CD4-positive, CD25-positive, alpha-beta regulatory T cell (primary cell): ENCODE measurements at regions not wholly inside any gene's neighbourhood (a gene's known extent, or its start where the extent isn't known, plus 50 kb on each side); places are given as distances from the start of the nearest gene placed in this dataset.
A peak's percentile ranks its signal among the peaks of the same experiment; 100 is the strongest.

Experiments used
- ATAC-seq, 2 donors: fragments of 150-1000 bp; cut with Tn5 transposase; one replicate each; pipeline ENCODE4 v1.10.0; 2021; ENCODE audit warnings: low read depth in 2 of 2, moderate number of reproducible peaks in 2 of 2, moderate library complexity in 1 of 2
- DNase-seq, 3 donors: peaks; one replicate each; pipeline versions ENCODE4 v3.0.0 to v3.0.0-alpha.2; 2012 to 2022; ENCODE audit warnings: mixed read lengths in 1 of 3
- H3K27ac ChIP-seq: one replicate; pipeline ENCODE4 v1.7.0; 2013; ENCODE audit warnings: mild to moderate bottlenecking, low read length; ENCODE audit not compliant: insufficient read depth, poor library complexity, severe bottlenecking
- H3K27me3 ChIP-seq: one replicate; pipeline ENCODE4 v1.7.0; 2013; ENCODE audit warnings: low read length; ENCODE audit not compliant: control insufficient read depth, insufficient read depth
- H3K36me3 ChIP-seq: one replicate; pipeline ENCODE4 v1.7.0; 2013; ENCODE audit warnings: mild to moderate bottlenecking, low read length, moderate library complexity; ENCODE audit not compliant: control insufficient read depth, insufficient read depth
- H3K4me1 ChIP-seq: 2 replicates; pipeline ENCODE4 v1.7.0; 2013; ENCODE audit warnings: mild to moderate bottlenecking, low read length; ENCODE audit not compliant: insufficient read depth, control insufficient read depth, poor library complexity, severe bottlenecking
- H3K4me3 ChIP-seq: one replicate; pipeline ENCODE4 v1.7.0; 2013; ENCODE audit warnings: low read depth, mild to moderate bottlenecking, low read length, moderate library complexity
- H3K9me3 ChIP-seq, 2 experiments: 1 replicate in 1 of 2; 2 replicates in 1 of 2; pipeline ENCODE4 v1.7.0; 2013; ENCODE audit warnings: low read length in 2 of 2, mild to moderate bottlenecking in 1 of 2, moderate library complexity in 1 of 2; ENCODE audit not compliant: control insufficient read depth in 2 of 2
- H3K27ac Mint-ChIP-seq, 3 donors: one replicate each; pipeline ENCODE4 v1.8.0; 2020 to 2022; ENCODE audit warnings: mild to moderate bottlenecking in 3 of 3, mixed read lengths in 3 of 3, moderate library complexity in 2 of 3
- H3K27me3 Mint-ChIP-seq: one replicate; pipeline ENCODE4 v1.8.0; 2022; ENCODE audit warnings: mild to moderate bottlenecking, mixed read lengths
- H3K36me3 Mint-ChIP-seq: one replicate; pipeline ENCODE4 v1.8.0; 2020; ENCODE audit warnings: mixed read lengths
- H3K4me1 Mint-ChIP-seq, 4 donors: one replicate each; pipeline ENCODE4 v1.8.0; 2020 to 2022; ENCODE audit warnings: mixed read lengths in 4 of 4, mild to moderate bottlenecking in 1 of 4
- H3K4me3 Mint-ChIP-seq, 4 donors: one replicate each; pipeline ENCODE4 v1.8.0; 2020 to 2022; ENCODE audit warnings: mild to moderate bottlenecking in 4 of 4, mixed read lengths in 4 of 4, moderate library complexity in 3 of 4
- H3K9me3 Mint-ChIP-seq, 7 donors: one replicate each; pipeline ENCODE4 v1.8.0; 2020 to 2022; ENCODE audit warnings: mixed read lengths in 7 of 7, mild to moderate bottlenecking in 3 of 7, moderate library complexity in 2 of 7

GRCh38 chr15:101541501-101542292, 52.2 kb upstream of the PCSK6 start:
- Histone ChIP-seq H3K4me1 (no peaks in the 10 kb centered on the region), H3K36me3 (no peaks in the 10 kb centered on the region), H3K27me3 (no peaks in the 10 kb centered on the region), H3K4me3 (no peak overlapping the region), H3K9me3 (no peaks in the 10 kb centered on the region), H3K27ac (no peak overlapping the region)
- no peak for DNase-seq
- no peak for ATAC-seq
- no peaks in the 10 kb centered on the region for H3K36me3 Mint-ChIP-seq
- H3K9me3 Mint-ChIP-seq: peaks cover 0 to 1% (median 0%) of the 10 kb centered on the region in 7 donors
- no peaks in the 10 kb centered on the region for H3K4me1 Mint-ChIP-seq
- H3K27ac Mint-ChIP-seq: peak overlapping the region in 1 of 3 donors; percentile 88
- H3K4me3 Mint-ChIP-seq: no peak overlapping the region
- peaks cover 4% of the 10 kb centered on the region for H3K27me3 Mint-ChIP-seq

GRCh38 chr15:101540480-101541239, 51.2 kb upstream of the PCSK6 start:
- no peaks in the 10 kb centered on the region for H3K4me1 Mint-ChIP-seq
- Histone ChIP-seq H3K9me3 (no peaks in the 10 kb centered on the region), H3K4me1 (no peaks in the 10 kb centered on the region), H3K27ac (no peak overlapping the region), H3K27me3 (no peaks in the 10 kb centered on the region), H3K36me3 (no peaks in the 10 kb centered on the region), H3K4me3 (no peak overlapping the region)
- peaks cover 4% of the 10 kb centered on the region for H3K27me3 Mint-ChIP-seq
- H3K4me3 Mint-ChIP-seq: no peak overlapping the region
- H3K27ac Mint-ChIP-seq: peak overlapping the region in 1 of 3 donors; percentile 20
- no peak for DNase-seq
- peaks cover 0 to 1% (median 0%) of the 10 kb centered on the region in 7 donors for H3K9me3 Mint-ChIP-seq
- ATAC-seq: no peak
- no peaks in the 10 kb centered on the region for H3K36me3 Mint-ChIP-seq

GRCh38 chr15:101539930-101540329, 50.4 kb upstream of the PCSK6 start:
- Mint-ChIP-seq H3K36me3 (no peaks in the 10 kb centered on the region), H3K27ac (no peak overlapping the region), H3K4me3 (no peak overlapping the region), H3K27me3 (peaks cover 4% of the 10 kb centered on the region), H3K9me3 (peaks cover 0 to 1% (median 0%) of the 10 kb centered on the region in 7 donors), H3K4me1 (no peaks in the 10 kb centered on the region)
- H3K9me3 ChIP-seq: no peaks in the 10 kb centered on the region
- no peaks in the 10 kb centered on the region for H3K36me3 ChIP-seq
- no peaks in the 10 kb centered on the region for H3K4me1 ChIP-seq
- ATAC-seq: no peak
- no peak overlapping the region for H3K27ac ChIP-seq
- no peaks in the 10 kb centered on the region for H3K27me3 ChIP-seq
- DNase-seq: no peak
- no peak overlapping the region for H3K4me3 ChIP-seq

DNA sequence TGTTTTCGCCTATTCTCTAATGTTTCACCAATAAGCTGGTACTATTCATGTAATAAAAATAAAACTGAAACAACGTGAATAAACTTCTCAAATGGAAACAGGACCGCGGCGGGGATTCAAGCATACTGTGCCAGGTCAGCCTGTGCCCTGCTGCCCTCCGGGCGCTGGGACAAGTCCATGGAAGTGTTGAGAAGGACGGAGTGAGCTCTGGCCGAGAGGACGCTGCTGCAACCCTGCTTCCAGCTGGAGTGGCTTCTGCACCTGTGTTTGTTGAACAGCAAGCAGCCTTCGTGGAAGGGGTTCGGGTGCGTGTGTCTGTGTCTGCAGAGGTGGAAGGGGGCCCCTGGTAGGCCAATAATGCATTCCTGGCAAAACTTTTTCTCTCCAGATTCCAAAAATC, 50.0 kb upstream of the PCSK6 start:
- DNase-seq (no peak), ATAC-seq (no peak)
- no peaks in the 10 kb centered on the region for H3K27me3 ChIP-seq
- no peaks in the 10 kb centered on the region for H3K9me3 ChIP-seq
- H3K4me1 ChIP-seq: no peaks in the 10 kb centered on the region
- Mint-ChIP-seq H3K27me3 (peaks cover 4% of the 10 kb centered on the region), H3K4me3 (no peak overlapping the region), H3K9me3 (peaks cover 0 to 1% (median 0%) of the 10 kb centered on the region in 7 donors), H3K4me1 (no peaks in the 10 kb centered on the region), H3K36me3 (no peaks in the 10 kb centered on the region), H3K27ac (no peak overlapping the region)
- H3K27ac ChIP-seq: no peak overlapping the region
- no peaks in the 10 kb centered on the region for H3K36me3 ChIP-seq
- no peak overlapping the region for H3K4me3 ChIP-seq
